Body of pancreas (tissue), 4 donors: ENCODE measurements at regions not wholly inside any gene's neighbourhood (a gene's known extent, or its start where the extent isn't known, plus 50 kb on each side); places are given as distances from the start of the nearest gene placed in this dataset.

Source experiments
- CTCF ChIP-seq, 7 experiments: fragments of 450-650 bp in 4 of 7; fragments of 200-600 bp in 3 of 7; sonication (generic) in 3 of 7; IDR thresholded peaks; one replicate each; pipeline ENCODE4 v1.5.1; 2016 to 2019; ENCODE audit warnings: antibody characterized with exemption in 7 of 7
- POLR2A ChIP-seq, 3 donors: fragments of 450-650 bp; IDR thresholded peaks; one replicate each; pipeline ENCODE4 v1.6.1; 2016; ENCODE audit warnings: antibody characterized with exemption in 3 of 3, mild to moderate bottlenecking in 2 of 3

GRCh38 chr14:99094901-99095300 lies 177.1 kb downstream of the BCL11B start:
- TF ChIP-seq CTCF (IDR thresholded peaks at IDR 0.05) (no peak), POLR2A (IDR thresholded peaks at IDR 0.05) (no peak)
